ENCODE measurements at regions not wholly inside any gene's neighbourhood (a gene's known extent, or its start where the extent isn't known, plus 50 kb on each side); places are given as distances from the start of the nearest gene placed in this dataset.

GRCh38 chr21:35410656-35411055 lies 361.6 kb upstream of the RUNX1 start:
- no peaks in the 10 kb centered on the region for H3K36me3 Mint-ChIP-seq (ENCODE audit: low read depth, unreplicated experiment)
- TF ChIP-seq CTCF (IDR thresholded peaks at IDR 0.05; ENCODE audit: unreplicated experiment), result no peak
- H3K4me3 Mint-ChIP-seq (ENCODE audit: unreplicated experiment), result no peak overlapping the region
- DNase-seq (ENCODE audit: low spot score), result no peak
- H3K27me3 Mint-ChIP-seq (ENCODE audit: unreplicated experiment), result no peaks in the 10 kb centered on the region
- H3K27ac Mint-ChIP-seq (ENCODE audit: unreplicated experiment), result no peak overlapping the region
- H3K9me3 Mint-ChIP-seq (ENCODE audit: unreplicated experiment), result no peaks in the 10 kb centered on the region
- H3K4me1 Mint-ChIP-seq (ENCODE audit: unreplicated experiment), result no peaks in the 10 kb centered on the region

- Mint-ChIP-seq H3K4me3 (ENCODE audit: unreplicated experiment) (no peak overlapping the region), H3K27ac (ENCODE audit: unreplicated experiment) (no peak overlapping the region), H3K27me3 (ENCODE audit: unreplicated experiment) (no peaks in the 10 kb centered on the region), H3K36me3 (ENCODE audit: low read depth, unreplicated experiment) (no peaks in the 10 kb centered on the region), H3K9me3 (ENCODE audit: unreplicated experiment) (no peaks in the 10 kb centered on the region), H3K4me1 (ENCODE audit: unreplicated experiment) (no peaks in the 10 kb centered on the region)
- DNase-seq (ENCODE audit: low spot score), result no peak
- TF ChIP-seq CTCF (IDR thresholded peaks at IDR 0.05; ENCODE audit: unreplicated experiment), result no peak
These were observed 361.0 kb upstream of the RUNX1 start for GRCh38 chr21:35410123-35410522.

- Mint-ChIP-seq H3K27ac (ENCODE audit: unreplicated experiment) (no peak overlapping the region), H3K4me1 (ENCODE audit: unreplicated experiment) (peaks cover 8% of the 10 kb centered on the region), H3K4me3 (ENCODE audit: unreplicated experiment) (no peak overlapping the region), H3K9me3 (ENCODE audit: unreplicated experiment) (no peaks in the 10 kb centered on the region), H3K27me3 (ENCODE audit: unreplicated experiment) (no peaks in the 10 kb centered on the region), H3K36me3 (ENCODE audit: low read depth, unreplicated experiment) (no peaks in the 10 kb centered on the region)
- TF ChIP-seq CTCF (IDR thresholded peaks at IDR 0.05; ENCODE audit: unreplicated experiment), result no peak
- DNase-seq (ENCODE audit: low spot score), result no peak
These were observed 359.3 kb upstream of the RUNX1 start for GRCh38 chr21:35408401-35408800.

- Mint-ChIP-seq H3K27me3 (ENCODE audit: unreplicated experiment) (no peaks in the 10 kb centered on the region), H3K4me1 (ENCODE audit: unreplicated experiment) (peaks cover 8% of the 10 kb centered on the region), H3K36me3 (ENCODE audit: low read depth, unreplicated experiment) (no peaks in the 10 kb centered on the region), H3K4me3 (ENCODE audit: unreplicated experiment) (no peak overlapping the region), H3K27ac (ENCODE audit: unreplicated experiment) (no peak overlapping the region), H3K9me3 (ENCODE audit: unreplicated experiment) (no peaks in the 10 kb centered on the region)
- DNase-seq (ENCODE audit: low spot score), result no peak
- no peak for TF ChIP-seq CTCF (IDR thresholded peaks at IDR 0.05; ENCODE audit: unreplicated experiment)
These were observed 357.5 kb upstream of the RUNX1 start for GRCh38 chr21:35406635-35407034.

- H3K4me1 Mint-ChIP-seq (ENCODE audit: unreplicated experiment), result peaks cover 8% of the 10 kb centered on the region
- no peaks in the 10 kb centered on the region for H3K27me3 Mint-ChIP-seq (ENCODE audit: unreplicated experiment)
- no peaks in the 10 kb centered on the region for H3K9me3 Mint-ChIP-seq (ENCODE audit: unreplicated experiment)
- TF ChIP-seq CTCF (IDR thresholded peaks at IDR 0.05; ENCODE audit: unreplicated experiment), result no peak
- no peak overlapping the region for H3K27ac Mint-ChIP-seq (ENCODE audit: unreplicated experiment)
- H3K4me3 Mint-ChIP-seq (ENCODE audit: unreplicated experiment), result no peak overlapping the region
- no peaks in the 10 kb centered on the region for H3K36me3 Mint-ChIP-seq (ENCODE audit: low read depth, unreplicated experiment)
- no peak for DNase-seq (ENCODE audit: low spot score)
These were observed 356.9 kb upstream of the RUNX1 start for GRCh38 chr21:35405981-35406380.

Measured in endothelial cell (in vitro differentiated cells).